CD14-positive monocyte (primary cell): ENCODE measurements at regions not wholly inside any gene's neighbourhood (a gene's known extent, or its start where the extent isn't known, plus 50 kb on each side); places are given as distances from the start of the nearest gene placed in this dataset.

Source experiments
- DNase-seq, 3 donors: peaks; one replicate each; pipeline ENCODE4 v3.0.0-alpha.2; 2011 to 2022
- H2AFZ ChIP-seq: 2 replicates; pipeline ENCODE4 v1.6.0; 2012; ENCODE audit warnings: mild to moderate bottlenecking, low read depth, low read length, inconsistent platforms; ENCODE audit not compliant: insufficient read depth, poor library complexity, severe bottlenecking
- H3K27ac ChIP-seq, 2 donors: 1 replicate in 1 of 2; 2 replicates in 1 of 2; pipeline ENCODE4 v1.5.1; 2012 to 2013; ENCODE audit warnings: low read length in 2 of 2, control low read depth in 1 of 2, inconsistent platforms in 1 of 2, low read depth in 1 of 2, mild to moderate bottlenecking in 1 of 2
- H3K27me3 ChIP-seq, 2 donors: one replicate each; pipeline versions ENCODE4 v1.6.0 to v1.6.1; 2011 to 2013; ENCODE audit warnings: low read length in 2 of 2; ENCODE audit not compliant: control insufficient read depth in 2 of 2, insufficient read depth in 2 of 2
- H3K36me3 ChIP-seq, 2 donors: replicated peaks in 1 of 2; 1 replicate in 1 of 2; 2 replicates in 1 of 2; pipeline versions ENCODE4 v1.5.1 to v1.6.1; 2012 to 2013; ENCODE audit warnings: low read length in 2 of 2, control low read depth in 1 of 2, inconsistent platforms in 1 of 2, mild to moderate bottlenecking in 1 of 2; ENCODE audit not compliant: insufficient read depth in 2 of 2, control insufficient read depth in 1 of 2
- H3K4me1 ChIP-seq, 2 donors: 1 replicate in 1 of 2; 2 replicates in 1 of 2; pipeline versions ENCODE4 v1.5.1 to v1.6.1; 2012 to 2013; ENCODE audit warnings: low read length in 2 of 2, control low read depth in 1 of 2, inconsistent platforms in 1 of 2, mild to moderate bottlenecking in 1 of 2, moderate library complexity in 1 of 2; ENCODE audit not compliant: insufficient read depth in 2 of 2, control insufficient read depth in 1 of 2
- H3K4me2 ChIP-seq: replicated peaks from 2 replicates; pipeline ENCODE3; 2012; ENCODE audit warnings: low read length, moderate library complexity, mild to moderate bottlenecking; ENCODE audit not compliant: poor library complexity, severe bottlenecking; ENCODE audit errors: extremely low read depth
- H3K4me3 ChIP-seq, 3 experiments: fragments of 200-600 bp in 1 of 3; sonication (generic) in 1 of 3; replicated peaks in 1 of 3; 1 replicate in 2 of 3; 2 replicates in 1 of 3; pipeline ENCODE4 v1.5.1; 2011 to 2013; ENCODE audit warnings: low read length in 3 of 3, mild to moderate bottlenecking in 3 of 3, control low read depth in 2 of 3, low read depth in 2 of 3, inconsistent platforms in 1 of 3, moderate library complexity in 1 of 3
- H3K79me2 ChIP-seq: 2 replicates; pipeline ENCODE4 v1.6.0; 2012; ENCODE audit warnings: mild to moderate bottlenecking, control low read depth, inconsistent platforms, low read length, moderate library complexity; ENCODE audit not compliant: insufficient read depth
- H3K9ac ChIP-seq: 2 replicates; pipeline ENCODE4 v1.6.0; 2017; ENCODE audit warnings: low read length, mild to moderate bottlenecking; ENCODE audit not compliant: insufficient read depth, poor library complexity, severe bottlenecking
- H3K9me3 ChIP-seq, 2 donors: replicated peaks in 1 of 2; 1 replicate in 1 of 2; 2 replicates in 1 of 2; pipeline versions ENCODE4 v1.5.1 to v1.6.1; 2012 to 2013; ENCODE audit warnings: low read length in 2 of 2, control low read depth in 1 of 2; ENCODE audit not compliant: control insufficient read depth in 1 of 2, insufficient read depth in 1 of 2
- H4K20me1 ChIP-seq: 2 replicates; pipeline ENCODE4 v1.6.0; 2012; ENCODE audit warnings: mild to moderate bottlenecking, low read length, control low read depth, moderate library complexity; ENCODE audit not compliant: insufficient read depth
- H3K27ac Mint-ChIP-seq, 7 donors: one replicate each; pipeline ENCODE4 v1.8.0; 2020; ENCODE audit warnings: mild to moderate bottlenecking in 7 of 7, mixed read lengths in 7 of 7, moderate library complexity in 6 of 7, inconsistent platforms in 2 of 7
- H3K27me3 Mint-ChIP-seq, 3 donors: one replicate each; pipeline ENCODE4 v1.8.0; 2021 to 2022; ENCODE audit warnings: low read depth in 3 of 3, mild to moderate bottlenecking in 3 of 3, mixed read lengths in 3 of 3, moderate library complexity in 3 of 3, inconsistent platforms in 1 of 3
- H3K36me3 Mint-ChIP-seq, 2 donors: one replicate each; pipeline ENCODE4 v1.8.0; 2020; ENCODE audit warnings: mixed read lengths in 2 of 2, inconsistent platforms in 1 of 2, mild to moderate bottlenecking in 1 of 2
- H3K4me1 Mint-ChIP-seq: one replicate; pipeline ENCODE4 v1.8.0; 2020; ENCODE audit warnings: mild to moderate bottlenecking, mixed read lengths
- H3K4me3 Mint-ChIP-seq, 2 donors: one replicate each; pipeline ENCODE4 v1.8.0; 2020; ENCODE audit warnings: mild to moderate bottlenecking in 2 of 2, mixed read lengths in 2 of 2, moderate library complexity in 1 of 2
- H3K9me3 Mint-ChIP-seq, 7 donors: one replicate each; pipeline ENCODE4 v1.8.0; 2020 to 2022; ENCODE audit warnings: mixed read lengths in 7 of 7, mild to moderate bottlenecking in 6 of 7, moderate library complexity in 6 of 7, inconsistent platforms in 2 of 7
- CTCF ChIP-seq: fragments of 200-600 bp; IDR thresholded peaks from one replicate; pipeline ENCODE4 v1.8.0; 2022; ENCODE audit warnings: antibody characterized with exemption, mild to moderate bottlenecking
- WGBS: methylation state at CpG from one replicate; pipeline ENCODE4 v1.1.5; 2013; ENCODE audit warnings: missing lambda C conversion rate; ENCODE audit not compliant: insufficient coverage; 5-methylcytosine and 5-hydroxymethylcytosine counted together
- intact Hi-C, 2 donors: fragments of 100-400 bp; cut with micrococcal nuclease; formaldehyde crosslinking; loops; one replicate each; pipeline versions ENCODE4 v1.15.0 to v1.15.1; 2023

DNA sequence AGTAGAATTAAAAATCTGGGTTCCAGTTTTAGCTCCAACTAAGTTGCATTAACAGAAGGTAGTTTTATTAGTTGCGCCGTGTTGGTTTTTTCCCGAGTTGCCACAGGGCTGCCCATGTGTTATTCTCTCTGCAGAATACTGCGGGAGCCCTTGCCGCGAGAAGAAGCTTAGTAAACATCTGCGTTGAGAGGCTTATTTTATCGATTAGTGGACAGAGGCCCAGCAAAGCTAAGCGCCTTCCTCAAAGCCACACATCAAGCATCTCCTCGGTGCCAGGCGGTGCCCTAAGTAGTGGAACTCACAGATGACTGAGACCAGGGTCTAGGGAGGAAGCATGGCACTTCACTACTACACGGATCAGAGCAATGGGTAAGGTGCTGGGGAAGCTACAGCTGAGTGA is 212.3 kb upstream of the IRX5 start:
- DNase-seq: no peak
- Histone ChIP-seq H3K27me3 (no peaks in the 10 kb centered on the region), H4K20me1 (no peaks in the 10 kb centered on the region), H3K4me1 (no peaks in the 10 kb centered on the region), H3K9ac (no peak overlapping the region), H3K36me3 (no peaks in the 10 kb centered on the region), H3K4me3 (no peak overlapping the region), H3K9me3 (no peaks in the 10 kb centered on the region), H3K4me2 (no peak overlapping the region), H2AFZ (no peak overlapping the region), H3K27ac (no peak overlapping the region), H3K79me2 (no peaks in the 10 kb centered on the region)
- 89% methylated on average over 9 of the region's 12 CpGs for WGBS
- H3K4me1 Mint-ChIP-seq: no peaks in the 10 kb centered on the region
- no peak overlapping the region for H3K4me3 Mint-ChIP-seq
- H3K27me3 Mint-ChIP-seq: peaks cover 1 to 2% (median 2%) of the 10 kb centered on the region in 3 donors
- H3K27ac Mint-ChIP-seq: no peak overlapping the region
- intact Hi-C loops: no loop called here
- TF ChIP-seq CTCF: no peak
- peaks cover 0 to 7% (median 0%) of the 10 kb centered on the region in 7 donors for H3K9me3 Mint-ChIP-seq
- no peaks in the 10 kb centered on the region for H3K36me3 Mint-ChIP-seq

- Histone ChIP-seq H3K36me3 (no peaks in the 10 kb centered on the region), H4K20me1 (no peaks in the 10 kb centered on the region), H3K79me2 (no peaks in the 10 kb centered on the region), H2AFZ (no peak overlapping the region), H3K4me1 (no peaks in the 10 kb centered on the region), H3K4me2 (no peak overlapping the region), H3K27ac (no peak overlapping the region), H3K9me3 (no peaks in the 10 kb centered on the region), H3K4me3 (no peak overlapping the region), H3K27me3 (no peaks in the 10 kb centered on the region), H3K9ac (no peak overlapping the region)
- no peak for DNase-seq
- no peak for TF ChIP-seq CTCF
- intact Hi-C loops: no loop called here
- no peaks in the 10 kb centered on the region for H3K36me3 Mint-ChIP-seq
- peak overlapping the region in 1 of 7 donors; percentile 41 for H3K27ac Mint-ChIP-seq
- H3K4me3 Mint-ChIP-seq: peak overlapping the region in 1 of 2 donors; percentile 12
- peaks cover 0 to 4% (median 0%) of the 10 kb centered on the region in 7 donors for H3K9me3 Mint-ChIP-seq
- H3K4me1 Mint-ChIP-seq: no peaks in the 10 kb centered on the region
- peaks cover 0 to 2% (median 2%) of the 10 kb centered on the region in 3 donors for H3K27me3 Mint-ChIP-seq
These were observed 215.7 kb upstream of the IRX5 start for GRCh38 chr16:54715011-54715410.
